ENCODE measurements at regions not wholly inside any gene's neighbourhood (a gene's known extent, or its start where the extent isn't known, plus 50 kb on each side); places are given as distances from the start of the nearest gene placed in this dataset.

- TF ChIP-seq TSHZ2 (CRISPR knock-in tag; IDR thresholded peaks at IDR 0.05) (no peak), ZNF8 (CRISPR knock-in tag; IDR thresholded peaks at IDR 0.05) (no peak), GLIS3 (CRISPR knock-in tag; IDR thresholded peaks at IDR 0.05) (no peak), ESRRG (CRISPR knock-in tag; IDR thresholded peaks at IDR 0.05) (no peak), TOX (CRISPR knock-in tag; IDR thresholded peaks at IDR 0.05; ENCODE audit: borderline replicate concordance) (no peak)
Observed at GRCh38 chr11:109933126-109933525, 160.1 kb upstream of the ZC3H12C start (continued).

- no peak for ATAC-seq
- TF ChIP-seq GLIS3 (CRISPR knock-in tag; IDR thresholded peaks at IDR 0.05) (no peak), SNAI2 (CRISPR knock-in tag; IDR thresholded peaks at IDR 0.05) (no peak), ESRRG (CRISPR knock-in tag; IDR thresholded peaks at IDR 0.05) (no peak), TSHZ2 (CRISPR knock-in tag; IDR thresholded peaks at IDR 0.05) (no peak), ZFP30 (CRISPR knock-in tag; IDR thresholded peaks at IDR 0.05) (no peak), TCF4 (CRISPR knock-in tag; IDR thresholded peaks at IDR 0.05; ENCODE audit: borderline replicate concordance) (no peak), ZNF565 (CRISPR knock-in tag; conservative IDR thresholded peaks at IDR 0.05; ENCODE audit: low read depth) (no peak), ARNTL (CRISPR knock-in tag; IDR thresholded peaks at IDR 0.05; ENCODE audit: borderline replicate concordance, low read depth) (no peak), ZNF8 (CRISPR knock-in tag; IDR thresholded peaks at IDR 0.05) (no peak), CSDC2 (CRISPR knock-in tag; IDR thresholded peaks at IDR 0.05) (no peak), ZC3H10 (CRISPR knock-in tag; IDR thresholded peaks at IDR 0.05) (no peak), PPARA (CRISPR knock-in tag; IDR thresholded peaks at IDR 0.05; ENCODE audit: borderline replicate concordance) (no peak), OSR1 (CRISPR knock-in tag; IDR thresholded peaks at IDR 0.05) (no peak), ZFP3 (CRISPR knock-in tag; IDR thresholded peaks at IDR 0.05) (no peak)
- TF ChIP-seq, protein P1, sequence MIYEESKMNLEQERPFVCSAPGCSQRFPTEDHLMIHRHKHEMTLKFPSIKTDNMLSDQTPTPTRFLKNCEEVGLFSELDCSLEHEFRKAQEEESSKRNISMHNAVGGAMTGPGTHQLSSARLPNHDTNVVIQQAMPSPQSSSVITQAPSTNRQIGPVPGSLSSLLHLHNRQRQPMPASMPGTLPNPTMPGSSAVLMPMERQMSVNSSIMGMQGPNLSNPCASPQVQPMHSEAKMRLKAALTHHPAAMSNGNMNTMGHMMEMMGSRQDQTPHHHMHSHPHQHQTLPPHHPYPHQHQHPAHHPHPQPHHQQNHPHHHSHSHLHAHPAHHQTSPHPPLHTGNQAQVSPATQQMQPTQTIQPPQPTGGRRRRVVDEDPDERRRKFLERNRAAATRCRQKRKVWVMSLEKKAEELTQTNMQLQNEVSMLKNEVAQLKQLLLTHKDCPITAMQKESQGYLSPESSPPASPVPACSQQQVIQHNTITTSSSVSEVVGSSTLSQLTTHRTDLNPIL (CRISPR knock-in tag; IDR thresholded peaks at IDR 0.05; ENCODE audit: low read depth), result no peak
Observed at GRCh38 chr11:109934151-109934550, 159.0 kb upstream of the ZC3H12C start.

DNA sequence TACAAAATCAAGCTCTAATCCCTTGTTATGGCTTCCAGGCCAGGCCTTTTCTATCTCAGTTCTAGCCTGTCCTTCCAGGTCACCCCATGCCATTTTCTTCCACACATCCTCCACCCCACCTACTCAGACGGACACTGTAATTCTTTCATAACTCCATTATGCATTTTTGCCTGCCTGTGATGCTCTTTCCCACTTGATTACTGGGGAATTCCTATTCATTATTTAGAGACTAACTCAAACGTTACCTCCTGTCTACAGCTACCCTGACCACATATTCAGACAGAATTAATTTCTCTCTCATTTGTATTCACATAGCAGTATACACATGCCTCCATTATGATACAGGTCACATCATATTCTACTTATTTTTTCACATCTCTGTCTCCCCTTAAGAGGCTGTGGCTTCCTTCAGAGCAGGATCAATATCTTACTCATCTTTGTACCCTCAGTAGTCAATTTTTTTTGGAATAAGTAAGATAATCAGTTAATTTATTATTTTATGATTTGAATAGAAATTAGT, 156.5 kb upstream of the ZC3H12C start:
- no peak for ATAC-seq
- no peak for TF ChIP-seq CSDC2 (CRISPR knock-in tag; IDR thresholded peaks at IDR 0.05)
- TF ChIP-seq PPARA (CRISPR knock-in tag; IDR thresholded peaks at IDR 0.05; ENCODE audit: borderline replicate concordance), result no peak
- no peak for TF ChIP-seq TOX (CRISPR knock-in tag; IDR thresholded peaks at IDR 0.05; ENCODE audit: borderline replicate concordance)

- TF ChIP-seq ZNF565 (CRISPR knock-in tag; conservative IDR thresholded peaks at IDR 0.05; ENCODE audit: low read depth) (no peak), BACH2 (CRISPR knock-in tag; IDR thresholded peaks at IDR 0.05; ENCODE audit: borderline replicate concordance) (no peak), PPARA (CRISPR knock-in tag; IDR thresholded peaks at IDR 0.05; ENCODE audit: borderline replicate concordance) (no peak), TSHZ2 (CRISPR knock-in tag; IDR thresholded peaks at IDR 0.05) (no peak)
Observed at GRCh38 chr11:109937968-109938367, 155.2 kb upstream of the ZC3H12C start.

More at GRCh38 chr11:109937968-109938367, 155.2 kb upstream of the ZC3H12C start:
- ATAC-seq, result no peak

All from SK-N-SH treated with all-trans-retinoic acid at 6 μM for 48 hours (cell line).